CD14-positive monocyte (primary cell): ENCODE measurements at regions not wholly inside any gene's neighbourhood (a gene's known extent, or its start where the extent isn't known, plus 50 kb on each side); places are given as distances from the start of the nearest gene placed in this dataset.

Experiments used
- DNase-seq, 3 donors: peaks; one replicate each; pipeline ENCODE4 v3.0.0-alpha.2; 2011 to 2022
- H2AFZ ChIP-seq: 2 replicates; pipeline ENCODE4 v1.6.0; 2012; ENCODE audit warnings: mild to moderate bottlenecking, low read depth, low read length, inconsistent platforms; ENCODE audit not compliant: insufficient read depth, poor library complexity, severe bottlenecking
- H3K27ac ChIP-seq, 2 donors: 1 replicate in 1 of 2; 2 replicates in 1 of 2; pipeline ENCODE4 v1.5.1; 2012 to 2013; ENCODE audit warnings: low read length in 2 of 2, control low read depth in 1 of 2, inconsistent platforms in 1 of 2, low read depth in 1 of 2, mild to moderate bottlenecking in 1 of 2
- H3K27me3 ChIP-seq, 2 donors: one replicate each; pipeline versions ENCODE4 v1.6.0 to v1.6.1; 2011 to 2013; ENCODE audit warnings: low read length in 2 of 2; ENCODE audit not compliant: control insufficient read depth in 2 of 2, insufficient read depth in 2 of 2
- H3K36me3 ChIP-seq, 2 donors: replicated peaks in 1 of 2; 1 replicate in 1 of 2; 2 replicates in 1 of 2; pipeline versions ENCODE4 v1.5.1 to v1.6.1; 2012 to 2013; ENCODE audit warnings: low read length in 2 of 2, control low read depth in 1 of 2, inconsistent platforms in 1 of 2, mild to moderate bottlenecking in 1 of 2; ENCODE audit not compliant: insufficient read depth in 2 of 2, control insufficient read depth in 1 of 2
- H3K4me1 ChIP-seq, 2 donors: 1 replicate in 1 of 2; 2 replicates in 1 of 2; pipeline versions ENCODE4 v1.5.1 to v1.6.1; 2012 to 2013; ENCODE audit warnings: low read length in 2 of 2, control low read depth in 1 of 2, inconsistent platforms in 1 of 2, mild to moderate bottlenecking in 1 of 2, moderate library complexity in 1 of 2; ENCODE audit not compliant: insufficient read depth in 2 of 2, control insufficient read depth in 1 of 2
- H3K4me2 ChIP-seq: replicated peaks from 2 replicates; pipeline ENCODE3; 2012; ENCODE audit warnings: low read length, moderate library complexity, mild to moderate bottlenecking; ENCODE audit not compliant: poor library complexity, severe bottlenecking; ENCODE audit errors: extremely low read depth
- H3K4me3 ChIP-seq, 3 experiments: fragments of 200-600 bp in 1 of 3; sonication (generic) in 1 of 3; replicated peaks in 1 of 3; 1 replicate in 2 of 3; 2 replicates in 1 of 3; pipeline ENCODE4 v1.5.1; 2011 to 2013; ENCODE audit warnings: low read length in 3 of 3, mild to moderate bottlenecking in 3 of 3, control low read depth in 2 of 3, low read depth in 2 of 3, inconsistent platforms in 1 of 3, moderate library complexity in 1 of 3
- H3K79me2 ChIP-seq: 2 replicates; pipeline ENCODE4 v1.6.0; 2012; ENCODE audit warnings: mild to moderate bottlenecking, control low read depth, inconsistent platforms, low read length, moderate library complexity; ENCODE audit not compliant: insufficient read depth
- H3K9ac ChIP-seq: 2 replicates; pipeline ENCODE4 v1.6.0; 2017; ENCODE audit warnings: low read length, mild to moderate bottlenecking; ENCODE audit not compliant: insufficient read depth, poor library complexity, severe bottlenecking
- H3K9me3 ChIP-seq, 2 donors: replicated peaks in 1 of 2; 1 replicate in 1 of 2; 2 replicates in 1 of 2; pipeline versions ENCODE4 v1.5.1 to v1.6.1; 2012 to 2013; ENCODE audit warnings: low read length in 2 of 2, control low read depth in 1 of 2; ENCODE audit not compliant: control insufficient read depth in 1 of 2, insufficient read depth in 1 of 2
- H4K20me1 ChIP-seq: 2 replicates; pipeline ENCODE4 v1.6.0; 2012; ENCODE audit warnings: mild to moderate bottlenecking, low read length, control low read depth, moderate library complexity; ENCODE audit not compliant: insufficient read depth
- H3K27ac Mint-ChIP-seq, 7 donors: one replicate each; pipeline ENCODE4 v1.8.0; 2020; ENCODE audit warnings: mild to moderate bottlenecking in 7 of 7, mixed read lengths in 7 of 7, moderate library complexity in 6 of 7, inconsistent platforms in 2 of 7
- H3K27me3 Mint-ChIP-seq, 3 donors: one replicate each; pipeline ENCODE4 v1.8.0; 2021 to 2022; ENCODE audit warnings: low read depth in 3 of 3, mild to moderate bottlenecking in 3 of 3, mixed read lengths in 3 of 3, moderate library complexity in 3 of 3, inconsistent platforms in 1 of 3
- H3K36me3 Mint-ChIP-seq, 2 donors: one replicate each; pipeline ENCODE4 v1.8.0; 2020; ENCODE audit warnings: mixed read lengths in 2 of 2, inconsistent platforms in 1 of 2, mild to moderate bottlenecking in 1 of 2
- H3K4me1 Mint-ChIP-seq: one replicate; pipeline ENCODE4 v1.8.0; 2020; ENCODE audit warnings: mild to moderate bottlenecking, mixed read lengths
- H3K4me3 Mint-ChIP-seq, 2 donors: one replicate each; pipeline ENCODE4 v1.8.0; 2020; ENCODE audit warnings: mild to moderate bottlenecking in 2 of 2, mixed read lengths in 2 of 2, moderate library complexity in 1 of 2
- H3K9me3 Mint-ChIP-seq, 7 donors: one replicate each; pipeline ENCODE4 v1.8.0; 2020 to 2022; ENCODE audit warnings: mixed read lengths in 7 of 7, mild to moderate bottlenecking in 6 of 7, moderate library complexity in 6 of 7, inconsistent platforms in 2 of 7
- WGBS: methylation state at CpG from one replicate; pipeline ENCODE4 v1.1.5; 2013; ENCODE audit warnings: missing lambda C conversion rate; ENCODE audit not compliant: insufficient coverage; 5-methylcytosine and 5-hydroxymethylcytosine counted together
- intact Hi-C, 2 donors: fragments of 100-400 bp; cut with micrococcal nuclease; formaldehyde crosslinking; loops; one replicate each; pipeline versions ENCODE4 v1.15.0 to v1.15.1; 2023
- TF ChIP-seq, protein P1 (sequence below): fragments of 200-600 bp; IDR thresholded peaks from one replicate; pipeline ENCODE4 v1.8.0; 2022; ENCODE audit warnings: antibody characterized with exemption, mild to moderate bottlenecking

GRCh38 chr1:232176222-232176621, 453.7 kb downstream of the SIPA1L2 start:
- no peaks in the 10 kb centered on the region for H4K20me1 ChIP-seq
- peaks cover 4 to 7% (median 5%) of the 10 kb centered on the region in 3 donors for H3K27me3 Mint-ChIP-seq
- intact Hi-C loops: no loop called here
- H3K4me1 ChIP-seq: peaks cover 0 to 3% of the 10 kb centered on the region in 2 donors
- no peak overlapping the region for H3K9ac ChIP-seq
- H3K4me1 Mint-ChIP-seq: peaks cover 2% of the 10 kb centered on the region
- WGBS: no CpG with 5 or more reads among the region's 2 CpGs
- DNase-seq: no peak
- no peak overlapping the region for H3K27ac ChIP-seq
- TF ChIP-seq, protein P1, sequence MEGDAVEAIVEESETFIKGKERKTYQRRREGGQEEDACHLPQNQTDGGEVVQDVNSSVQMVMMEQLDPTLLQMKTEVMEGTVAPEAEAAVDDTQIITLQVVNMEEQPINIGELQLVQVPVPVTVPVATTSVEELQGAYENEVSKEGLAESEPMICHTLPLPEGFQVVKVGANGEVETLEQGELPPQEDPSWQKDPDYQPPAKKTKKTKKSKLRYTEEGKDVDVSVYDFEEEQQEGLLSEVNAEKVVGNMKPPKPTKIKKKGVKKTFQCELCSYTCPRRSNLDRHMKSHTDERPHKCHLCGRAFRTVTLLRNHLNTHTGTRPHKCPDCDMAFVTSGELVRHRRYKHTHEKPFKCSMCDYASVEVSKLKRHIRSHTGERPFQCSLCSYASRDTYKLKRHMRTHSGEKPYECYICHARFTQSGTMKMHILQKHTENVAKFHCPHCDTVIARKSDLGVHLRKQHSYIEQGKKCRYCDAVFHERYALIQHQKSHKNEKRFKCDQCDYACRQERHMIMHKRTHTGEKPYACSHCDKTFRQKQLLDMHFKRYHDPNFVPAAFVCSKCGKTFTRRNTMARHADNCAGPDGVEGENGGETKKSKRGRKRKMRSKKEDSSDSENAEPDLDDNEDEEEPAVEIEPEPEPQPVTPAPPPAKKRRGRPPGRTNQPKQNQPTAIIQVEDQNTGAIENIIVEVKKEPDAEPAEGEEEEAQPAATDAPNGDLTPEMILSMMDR: no peak
- H3K36me3 ChIP-seq: no peaks in the 10 kb centered on the region
- no peaks in the 10 kb centered on the region for H3K79me2 ChIP-seq
- no peak overlapping the region for H3K4me2 ChIP-seq
- H3K27ac Mint-ChIP-seq: no peak overlapping the region
- H3K27me3 ChIP-seq: no peaks in the 10 kb centered on the region
- no peak overlapping the region for H3K4me3 Mint-ChIP-seq
- H3K9me3 Mint-ChIP-seq: peaks cover 0 to 3% (median 2%) of the 10 kb centered on the region in 7 donors
- H2AFZ ChIP-seq: no peak overlapping the region
- H3K4me3 ChIP-seq: no peak overlapping the region
- no peaks in the 10 kb centered on the region for H3K9me3 ChIP-seq
- no peaks in the 10 kb centered on the region for H3K36me3 Mint-ChIP-seq

DNA sequence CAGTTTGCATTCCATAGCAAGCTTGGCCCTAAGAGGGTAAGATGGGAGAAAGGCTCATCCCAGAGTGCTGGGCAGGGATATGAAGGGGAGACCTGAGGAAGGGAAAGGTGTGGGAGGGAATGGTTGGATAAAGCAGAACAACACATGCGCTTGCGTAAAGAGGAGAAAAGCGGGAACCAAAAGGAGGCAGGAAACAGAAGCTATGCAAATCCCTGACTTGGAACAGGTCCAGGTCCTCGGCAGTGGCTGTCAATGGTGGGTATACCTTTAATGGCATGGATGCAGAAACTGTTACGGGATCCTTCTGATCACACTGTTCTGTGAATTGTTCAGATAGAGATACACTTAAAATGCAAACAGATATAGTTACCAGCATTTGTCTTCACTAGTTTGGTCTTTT, 455.6 kb downstream of the SIPA1L2 start:
- Histone ChIP-seq H3K4me2 (no peak overlapping the region), H4K20me1 (no peaks in the 10 kb centered on the region), H3K4me3 (no peak overlapping the region), H3K27me3 (no peaks in the 10 kb centered on the region), H3K9ac (no peak overlapping the region), H3K4me1 (peaks cover 0 to 3% of the 10 kb centered on the region in 2 donors), H3K27ac (no peak overlapping the region), H3K36me3 (no peaks in the 10 kb centered on the region), H3K9me3 (no peaks in the 10 kb centered on the region), H3K79me2 (no peaks in the 10 kb centered on the region), H2AFZ (no peak overlapping the region)
- no peak for DNase-seq
- Mint-ChIP-seq H3K36me3 (no peaks in the 10 kb centered on the region), H3K4me3 (no peak overlapping the region), H3K27me3 (peaks cover 2 to 4% (median 2%) of the 10 kb centered on the region in 3 donors), H3K27ac (no peak overlapping the region), H3K4me1 (peaks cover 2% of the 10 kb centered on the region), H3K9me3 (peaks cover 0 to 3% (median 2%) of the 10 kb centered on the region in 7 donors)
- intact Hi-C loops: no loop called here
- 22% methylated on average over 3 of the region's 5 CpGs for WGBS
- TF ChIP-seq, protein P1: no peak
